MCF 10A (cell line): ENCODE measurements at regions not wholly inside any gene's neighbourhood (a gene's known extent, or its start where the extent isn't known, plus 50 kb on each side); places are given as distances from the start of the nearest gene placed in this dataset.
A peak's percentile ranks its signal among the peaks of the same experiment; 100 is the strongest.

Experiments
- BruUV-seq: library from RNA; stranded (reverse); fragments of 400-500 nt; replicated peaks from 2 replicates; lab custom pipeline; 2021; lab: Mats Ljungman, UMichigan
- CTCF ChIA-PET: fragments of 300-600 bp; sonication (Branson Sonifier 250); formaldehyde crosslinking; extraction: SDS; loops from one replicate; lab custom pipeline; 2021; ENCODE audit warnings: antibody characterized with exemption, inconsistent platforms; lab: Yijun Ruan, JAX
- POLR2A ChIA-PET: fragments of 300-600, 350-650 bp; sonication (Branson Sonifier 250); formaldehyde crosslinking; extraction: SDS; loops from one replicate; lab custom pipeline; 2020; ENCODE audit warnings: antibody characterized with exemption, inconsistent platforms; lab: Yijun Ruan, JAX
- DNase-seq: peaks from one replicate; pipeline ENCODE4 v3.0.0-alpha.2; 2018; ENCODE audit not compliant: unreplicated experiment
- H3K27ac Mint-ChIP-seq: one replicate; pipeline ENCODE4 v1.8.0; 2022; ENCODE audit warnings: mild to moderate bottlenecking, low read depth, mixed read lengths; ENCODE audit not compliant: unreplicated experiment
- H3K27me3 Mint-ChIP-seq: one replicate; pipeline ENCODE4 v1.8.0; 2022; ENCODE audit warnings: mixed read lengths; ENCODE audit not compliant: insufficient read depth, unreplicated experiment
- H3K36me3 Mint-ChIP-seq: one replicate; pipeline ENCODE4 v1.8.0; 2022; ENCODE audit warnings: mild to moderate bottlenecking, moderate library complexity, mixed read lengths; ENCODE audit not compliant: insufficient read depth, unreplicated experiment
- H3K4me1 Mint-ChIP-seq: one replicate; pipeline ENCODE4 v1.8.0; 2022; ENCODE audit warnings: mixed read lengths; ENCODE audit not compliant: insufficient read depth, unreplicated experiment
- H3K4me3 Mint-ChIP-seq: one replicate; pipeline ENCODE4 v1.8.0; 2022; ENCODE audit warnings: mild to moderate bottlenecking, moderate library complexity, mixed read lengths; ENCODE audit not compliant: unreplicated experiment
- H3K9me3 Mint-ChIP-seq: one replicate; pipeline ENCODE4 v1.8.0; 2022; ENCODE audit warnings: mixed read lengths; ENCODE audit not compliant: unreplicated experiment
- intact Hi-C: fragments of 100-400 bp; cut with micrococcal nuclease; formaldehyde crosslinking; loops from 2 replicates; pipeline ENCODE4 v1.14.1; 2022
- TF ChIP-seq, protein P1 (sequence below): fragments of 200-600 bp; IDR thresholded peaks from one replicate; pipeline ENCODE4 v1.8.0; 2022; ENCODE audit warnings: antibody characterized with exemption, mild to moderate bottlenecking; ENCODE audit not compliant: unreplicated experiment

DNA sequence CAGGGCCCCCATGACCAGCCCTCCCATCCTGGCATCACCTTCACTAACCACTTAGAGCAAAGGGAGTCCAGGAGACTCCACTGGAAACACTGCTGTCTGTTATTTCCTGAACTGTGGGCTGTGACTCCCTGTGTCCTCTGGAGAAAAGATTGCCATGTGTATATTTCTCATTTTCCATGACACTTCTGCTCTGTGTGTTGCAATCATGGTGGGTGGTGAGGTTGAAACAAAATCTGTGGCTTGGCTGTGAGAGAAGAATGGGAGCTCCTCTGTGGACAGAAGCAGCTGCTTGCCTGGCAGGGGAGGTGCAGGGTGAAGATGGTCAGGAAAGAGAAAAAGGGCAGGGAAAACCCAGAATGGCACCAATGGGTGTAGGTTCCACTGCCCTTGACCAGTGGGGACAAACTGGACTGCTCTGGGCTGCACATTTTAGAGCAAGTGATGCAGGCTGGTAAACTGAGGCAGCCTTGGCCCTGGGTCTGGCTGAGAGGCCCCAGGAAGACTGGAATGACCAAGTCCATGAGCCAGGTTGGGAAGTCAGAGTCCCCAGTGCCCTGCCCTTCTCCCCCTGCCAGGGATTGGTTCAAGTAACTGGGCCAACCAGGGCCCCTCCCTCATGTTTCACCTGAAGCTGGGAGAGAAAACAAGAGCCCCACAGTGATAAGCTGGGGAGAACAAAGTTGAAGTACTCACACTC, 314.3 kb downstream of the C16orf95 start:
- peaks cover 1% of the 10 kb centered on the region for H3K36me3 Mint-ChIP-seq
- no peak overlapping the region for H3K4me3 Mint-ChIP-seq
- DNase-seq, result peak; percentile 41
- intact Hi-C loops, result no loop called here
- H3K9me3 Mint-ChIP-seq, result no peaks in the 10 kb centered on the region
- CTCF ChIA-PET, result no interaction called here
- TF ChIP-seq, protein P1, sequence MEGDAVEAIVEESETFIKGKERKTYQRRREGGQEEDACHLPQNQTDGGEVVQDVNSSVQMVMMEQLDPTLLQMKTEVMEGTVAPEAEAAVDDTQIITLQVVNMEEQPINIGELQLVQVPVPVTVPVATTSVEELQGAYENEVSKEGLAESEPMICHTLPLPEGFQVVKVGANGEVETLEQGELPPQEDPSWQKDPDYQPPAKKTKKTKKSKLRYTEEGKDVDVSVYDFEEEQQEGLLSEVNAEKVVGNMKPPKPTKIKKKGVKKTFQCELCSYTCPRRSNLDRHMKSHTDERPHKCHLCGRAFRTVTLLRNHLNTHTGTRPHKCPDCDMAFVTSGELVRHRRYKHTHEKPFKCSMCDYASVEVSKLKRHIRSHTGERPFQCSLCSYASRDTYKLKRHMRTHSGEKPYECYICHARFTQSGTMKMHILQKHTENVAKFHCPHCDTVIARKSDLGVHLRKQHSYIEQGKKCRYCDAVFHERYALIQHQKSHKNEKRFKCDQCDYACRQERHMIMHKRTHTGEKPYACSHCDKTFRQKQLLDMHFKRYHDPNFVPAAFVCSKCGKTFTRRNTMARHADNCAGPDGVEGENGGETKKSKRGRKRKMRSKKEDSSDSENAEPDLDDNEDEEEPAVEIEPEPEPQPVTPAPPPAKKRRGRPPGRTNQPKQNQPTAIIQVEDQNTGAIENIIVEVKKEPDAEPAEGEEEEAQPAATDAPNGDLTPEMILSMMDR, result no peak
- POLR2A ChIA-PET, result no interaction called here
- H3K27ac Mint-ChIP-seq, result no peak overlapping the region
- H3K27me3 Mint-ChIP-seq, result peaks cover 18% of the 10 kb centered on the region
- H3K4me1 Mint-ChIP-seq, result peaks cover 6% of the 10 kb centered on the region
- BruUV-seq, result no TSS peak

DNA sequence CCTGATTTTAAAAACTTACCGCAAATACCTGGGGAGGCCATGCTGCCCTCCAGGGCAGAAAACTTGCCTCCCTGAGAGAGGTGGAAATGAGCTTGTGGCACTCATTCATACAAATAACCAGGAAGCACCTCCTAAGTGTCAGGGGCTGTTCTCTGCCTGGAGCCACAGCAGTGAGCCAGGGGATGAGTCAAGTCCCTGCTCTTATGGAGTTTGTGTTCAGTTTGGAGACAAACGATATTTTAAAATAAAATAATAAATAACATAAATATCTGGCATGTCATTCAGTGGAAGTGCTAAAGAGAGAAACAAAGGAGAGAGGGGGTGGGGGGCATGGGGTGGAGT, 313.8 kb downstream of the C16orf95 start:
- CTCF ChIA-PET, result no interaction called here
- DNase-seq, result no peak
- intact Hi-C loops, result no loop called here
- H3K4me3 Mint-ChIP-seq, result no peak overlapping the region
- no peaks in the 10 kb centered on the region for H3K9me3 Mint-ChIP-seq
- peaks cover 15% of the 10 kb centered on the region for H3K27me3 Mint-ChIP-seq
- BruUV-seq, result no TSS peak
- TF ChIP-seq, protein P1, result no peak
- peaks cover 4% of the 10 kb centered on the region for H3K36me3 Mint-ChIP-seq
- H3K27ac Mint-ChIP-seq, result no peak overlapping the region
- H3K4me1 Mint-ChIP-seq, result peaks cover 6% of the 10 kb centered on the region
- POLR2A ChIA-PET, result no interaction called here

- CTCF ChIA-PET, result no interaction called here
- Mint-ChIP-seq H3K36me3 (peaks cover 4% of the 10 kb centered on the region), H3K4me1 (no peaks in the 10 kb centered on the region), H3K4me3 (no peak overlapping the region), H3K27ac (no peak overlapping the region), H3K27me3 (no peaks in the 10 kb centered on the region), H3K9me3 (no peaks in the 10 kb centered on the region)
- TF ChIP-seq, protein P1, result no peak
- no TSS peak for BruUV-seq
- POLR2A ChIA-PET, result no interaction called here
- intact Hi-C loops, result no loop called here
- DNase-seq, result no peak
These were observed 311.2 kb downstream of the C16orf95 start for GRCh38 chr16:87006021-87006420.

DNA sequence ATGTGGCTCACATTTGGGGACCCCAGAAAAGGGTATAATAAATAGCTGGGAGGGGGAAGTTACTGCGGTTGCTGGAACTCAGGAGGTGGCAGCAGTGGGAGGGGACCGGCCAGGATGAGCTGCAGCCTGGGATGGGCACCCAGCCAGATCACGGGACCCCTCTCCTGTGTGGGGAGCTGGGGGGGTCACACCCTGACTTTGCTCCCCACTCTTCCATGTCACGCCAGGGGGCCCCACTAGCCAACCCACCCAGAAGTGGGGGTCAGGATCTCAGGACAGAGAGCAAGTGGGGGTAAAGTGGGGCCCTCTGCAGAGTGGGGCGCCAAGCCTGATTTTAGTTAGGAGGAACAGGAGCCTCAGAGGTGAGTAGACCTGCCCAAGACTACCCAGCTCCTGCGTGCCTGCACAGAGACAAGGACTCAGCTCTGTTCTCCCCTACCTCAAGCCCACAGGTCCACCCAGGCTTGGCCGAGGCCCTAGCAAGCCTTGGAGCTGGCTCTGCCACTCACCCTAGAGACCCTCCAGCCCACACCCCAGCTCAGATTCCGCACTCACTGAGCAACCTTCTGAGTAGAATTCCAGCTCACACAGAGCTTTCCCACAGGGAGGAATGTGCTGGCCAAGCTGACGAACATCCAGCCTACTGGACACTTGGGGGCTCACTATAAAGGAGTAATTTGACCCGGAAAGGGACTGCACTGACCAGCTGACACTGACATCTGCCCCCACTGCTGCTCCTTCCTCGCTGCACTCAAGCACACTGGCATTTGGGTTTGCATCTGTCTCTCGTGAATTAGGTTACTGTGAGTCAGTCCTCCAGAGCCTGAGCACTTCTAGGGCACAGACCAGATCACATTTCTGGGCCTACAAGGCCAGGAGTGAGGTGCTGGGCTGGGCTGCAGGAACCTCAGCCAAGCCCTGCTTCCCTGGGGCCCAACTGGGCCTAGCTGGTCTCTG, 310.1 kb downstream of the C16orf95 start:
- Mint-ChIP-seq H3K36me3 (peaks cover 4% of the 10 kb centered on the region), H3K4me1 (no peaks in the 10 kb centered on the region), H3K4me3 (no peak overlapping the region), H3K27ac (no peak overlapping the region), H3K9me3 (no peaks in the 10 kb centered on the region), H3K27me3 (no peaks in the 10 kb centered on the region)
- DNase-seq, result no peak
- TF ChIP-seq, protein P1, result no peak
- BruUV-seq, result no TSS peak
- intact Hi-C loops, result no loop called here
- CTCF ChIA-PET, result interaction anchor here (0.8 kb wide), 1 partner anchor 56 kb away, joined by 3 read pairs; no protein-coding TSS in a partner anchor
- POLR2A ChIA-PET, result no interaction called here
